CD8-positive, alpha-beta memory T cell (primary cell): ENCODE measurements at regions not wholly inside any gene's neighbourhood (a gene's known extent, or its start where the extent isn't known, plus 50 kb on each side); places are given as distances from the start of the nearest gene placed in this dataset.

Experiments
- CTCF ChIA-PET: fragments of 350-600 bp; sonication (Branson Sonifier 250); formaldehyde crosslinking; loops from one replicate; lab custom pipeline; 2021; ENCODE audit warnings: antibody characterized with exemption; lab: Charles Lee
- POLR2A ChIA-PET: fragments of 350-600 bp; sonication (Branson Sonifier 250); formaldehyde crosslinking; loops from one replicate; lab custom pipeline; 2021; ENCODE audit warnings: antibody characterized with exemption; lab: Charles Lee
- DNase-seq, 5 donors: peaks; one replicate each; pipeline versions ENCODE4 v3.0.0 to v3.0.0-alpha.2; 2020 to 2022; ENCODE audit warnings: mixed read lengths in 1 of 5
- H3K27ac ChIP-seq: one replicate; pipeline ENCODE4 v1.7.0; 2013; ENCODE audit warnings: low read depth, mild to moderate bottlenecking, low read length, moderate library complexity
- H3K27me3 ChIP-seq: 2 replicates; pipeline ENCODE4 v1.7.0; 2013; ENCODE audit warnings: low read length, mild to moderate bottlenecking; ENCODE audit not compliant: insufficient read depth, poor library complexity, severe bottlenecking
- H3K36me3 ChIP-seq: 2 replicates; pipeline ENCODE4 v1.7.0; 2013; ENCODE audit warnings: mild to moderate bottlenecking, low read length, moderate library complexity; ENCODE audit not compliant: insufficient read depth
- H3K4me1 ChIP-seq: 2 replicates; pipeline ENCODE4 v1.7.0; 2013; ENCODE audit warnings: mild to moderate bottlenecking, low read length, moderate library complexity; ENCODE audit not compliant: insufficient read depth
- H3K4me3 ChIP-seq: 2 replicates; pipeline ENCODE4 v1.7.0; 2013; ENCODE audit warnings: mild to moderate bottlenecking, low read length
- H3K9me3 ChIP-seq: 2 replicates; pipeline ENCODE4 v1.7.0; 2013; ENCODE audit warnings: mild to moderate bottlenecking, low read length
- H3K27ac Mint-ChIP-seq, 8 donors: one replicate each; pipeline ENCODE4 v1.8.0; 2020 to 2021; ENCODE audit warnings: mixed read lengths in 8 of 8, mild to moderate bottlenecking in 6 of 8, inconsistent platforms in 3 of 8, moderate library complexity in 3 of 8
- H3K27me3 Mint-ChIP-seq, 2 donors: one replicate each; pipeline ENCODE4 v1.8.0; 2020 to 2021; ENCODE audit warnings: mixed read lengths in 2 of 2, mild to moderate bottlenecking in 1 of 2, moderate library complexity in 1 of 2
- H3K36me3 Mint-ChIP-seq, 3 donors: one replicate each; pipeline ENCODE4 v1.8.0; 2020 to 2021; ENCODE audit warnings: mixed read lengths in 3 of 3, inconsistent platforms in 1 of 3, mild to moderate bottlenecking in 1 of 3
- H3K4me1 Mint-ChIP-seq, 3 donors: one replicate each; pipeline ENCODE4 v1.8.0; 2020 to 2021; ENCODE audit warnings: mixed read lengths in 3 of 3, inconsistent platforms in 1 of 3, mild to moderate bottlenecking in 1 of 3
- H3K4me3 Mint-ChIP-seq, 7 donors: one replicate each; pipeline ENCODE4 v1.8.0; 2020 to 2021; ENCODE audit warnings: mixed read lengths in 7 of 7, mild to moderate bottlenecking in 6 of 7, moderate library complexity in 4 of 7, inconsistent platforms in 2 of 7
- H3K9me3 Mint-ChIP-seq, 5 donors: one replicate each; pipeline ENCODE4 v1.8.0; 2020 to 2022; ENCODE audit warnings: mixed read lengths in 5 of 5, mild to moderate bottlenecking in 3 of 5, moderate library complexity in 2 of 5, inconsistent platforms in 1 of 5

GRCh38 chr3:168271932-168272331 is 176.2 kb upstream of the GOLIM4 start:
- Histone ChIP-seq H3K27ac (no peak overlapping the region), H3K27me3 (no peaks in the 10 kb centered on the region), H3K9me3 (no peaks in the 10 kb centered on the region), H3K4me1 (no peaks in the 10 kb centered on the region), H3K36me3 (no peaks in the 10 kb centered on the region), H3K4me3 (no peak overlapping the region)
- H3K27ac Mint-ChIP-seq: no peak overlapping the region
- no peaks in the 10 kb centered on the region for H3K36me3 Mint-ChIP-seq
- no peak for DNase-seq
- peaks cover 0 to 1% of the 10 kb centered on the region in 2 donors for H3K27me3 Mint-ChIP-seq
- H3K9me3 Mint-ChIP-seq: peaks cover 0 to 5% (median 0%) of the 10 kb centered on the region in 5 donors
- no peak overlapping the region for H3K4me3 Mint-ChIP-seq
- H3K4me1 Mint-ChIP-seq: no peaks in the 10 kb centered on the region
- CTCF ChIA-PET: no interaction called here
- POLR2A ChIA-PET: no interaction called here

- POLR2A ChIA-PET: no interaction called here
- CTCF ChIA-PET: no interaction called here
These were observed 173.3 kb upstream of the GOLIM4 start for GRCh38 chr3:168269001-168269400.

DNA sequence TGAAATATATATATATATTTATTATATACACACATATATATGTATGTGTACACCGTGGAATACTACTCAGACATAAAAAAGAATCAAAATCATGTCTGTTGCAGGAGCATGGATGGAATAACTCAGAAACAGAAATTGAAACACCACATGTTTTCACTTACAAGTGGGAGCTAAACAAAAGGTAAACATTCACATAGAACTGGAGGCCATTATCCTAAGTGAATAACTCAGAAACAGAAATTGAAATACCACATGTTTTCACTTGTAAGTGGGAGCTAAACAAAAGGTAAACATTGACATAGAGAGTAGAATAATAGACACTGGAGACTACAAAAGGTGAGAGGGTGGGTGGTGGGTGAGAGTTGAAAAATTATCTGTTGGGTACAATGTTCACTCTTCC is 171.5 kb upstream of the GOLIM4 start:
- ChIA-PET POLR2A (no interaction called here), CTCF (no interaction called here)
- no peak overlapping the region for H3K4me3 Mint-ChIP-seq
- Histone ChIP-seq H3K36me3 (no peaks in the 10 kb centered on the region), H3K9me3 (no peaks in the 10 kb centered on the region), H3K27ac (no peak overlapping the region), H3K4me1 (no peaks in the 10 kb centered on the region), H3K27me3 (no peaks in the 10 kb centered on the region), H3K4me3 (no peak overlapping the region)
- peaks cover 0 to 3% of the 10 kb centered on the region in 2 donors for H3K27me3 Mint-ChIP-seq
- DNase-seq: no peak
- H3K9me3 Mint-ChIP-seq: peaks cover 0 to 4% (median 3%) of the 10 kb centered on the region in 5 donors
- no peak overlapping the region for H3K27ac Mint-ChIP-seq
- H3K36me3 Mint-ChIP-seq: no peaks in the 10 kb centered on the region
- no peaks in the 10 kb centered on the region for H3K4me1 Mint-ChIP-seq

More at GRCh38 chr3:168269001-168269400, 173.3 kb upstream of the GOLIM4 start:
- peaks cover 0 to 4% (median 3%) of the 10 kb centered on the region in 5 donors for H3K9me3 Mint-ChIP-seq
- H3K27me3 ChIP-seq: no peaks in the 10 kb centered on the region
- no peak overlapping the region for H3K4me3 Mint-ChIP-seq
- no peak overlapping the region for H3K4me3 ChIP-seq
- no peaks in the 10 kb centered on the region for H3K36me3 Mint-ChIP-seq
- H3K27me3 Mint-ChIP-seq: peaks cover 0 to 3% of the 10 kb centered on the region in 2 donors
- no peak for DNase-seq
- H3K4me1 Mint-ChIP-seq: no peaks in the 10 kb centered on the region
- H3K27ac ChIP-seq: no peak overlapping the region
- H3K27ac Mint-ChIP-seq: no peak overlapping the region
- H3K9me3 ChIP-seq: no peaks in the 10 kb centered on the region
- no peaks in the 10 kb centered on the region for H3K4me1 ChIP-seq
- no peaks in the 10 kb centered on the region for H3K36me3 ChIP-seq

- Histone ChIP-seq H3K4me3 (no peak overlapping the region), H3K36me3 (no peaks in the 10 kb centered on the region), H3K27ac (no peak overlapping the region), H3K27me3 (no peaks in the 10 kb centered on the region), H3K4me1 (no peaks in the 10 kb centered on the region), H3K9me3 (no peaks in the 10 kb centered on the region)
- no peaks in the 10 kb centered on the region for H3K36me3 Mint-ChIP-seq
- H3K27me3 Mint-ChIP-seq: peaks cover 0 to 5% of the 10 kb centered on the region in 2 donors
- no peak for DNase-seq
- ChIA-PET CTCF (no interaction called here), POLR2A (no interaction called here)
- no peak overlapping the region for H3K27ac Mint-ChIP-seq
- H3K9me3 Mint-ChIP-seq: peaks cover 0 to 4% (median 3%) of the 10 kb centered on the region in 5 donors
- H3K4me1 Mint-ChIP-seq: no peaks in the 10 kb centered on the region
- no peak overlapping the region for H3K4me3 Mint-ChIP-seq
These were observed 170.6 kb upstream of the GOLIM4 start for GRCh38 chr3:168266335-168266734.

- no peaks in the 10 kb centered on the region for H3K4me1 Mint-ChIP-seq
- H3K27me3 Mint-ChIP-seq: peaks cover 0 to 5% of the 10 kb centered on the region in 2 donors
- Histone ChIP-seq H3K27ac (no peak overlapping the region), H3K36me3 (no peaks in the 10 kb centered on the region), H3K9me3 (no peaks in the 10 kb centered on the region), H3K4me1 (no peaks in the 10 kb centered on the region), H3K4me3 (no peak overlapping the region), H3K27me3 (no peaks in the 10 kb centered on the region)
- CTCF ChIA-PET: no interaction called here
- POLR2A ChIA-PET: no interaction called here
- no peak overlapping the region for H3K4me3 Mint-ChIP-seq
- no peak for DNase-seq
- peaks cover 0 to 6% (median 0%) of the 10 kb centered on the region in 5 donors for H3K9me3 Mint-ChIP-seq
- H3K27ac Mint-ChIP-seq: no peak overlapping the region
- H3K36me3 Mint-ChIP-seq: no peaks in the 10 kb centered on the region
These were observed 167.2 kb upstream of the GOLIM4 start for GRCh38 chr3:168262887-168263286.

GRCh38 chr3:168260859-168261258 is 165.1 kb upstream of the GOLIM4 start:
- Mint-ChIP-seq H3K27ac (no peak overlapping the region), H3K27me3 (peaks cover 0 to 2% of the 10 kb centered on the region in 2 donors), H3K4me1 (no peaks in the 10 kb centered on the region), H3K9me3 (peaks cover 0 to 8% (median 3%) of the 10 kb centered on the region in 5 donors), H3K36me3 (no peaks in the 10 kb centered on the region), H3K4me3 (no peak overlapping the region)
- Histone ChIP-seq H3K4me1 (no peaks in the 10 kb centered on the region), H3K4me3 (no peak overlapping the region), H3K36me3 (no peaks in the 10 kb centered on the region), H3K9me3 (no peaks in the 10 kb centered on the region), H3K27me3 (no peaks in the 10 kb centered on the region), H3K27ac (no peak overlapping the region)
- ChIA-PET CTCF (no interaction called here), POLR2A (no interaction called here)
- no peak for DNase-seq

DNA sequence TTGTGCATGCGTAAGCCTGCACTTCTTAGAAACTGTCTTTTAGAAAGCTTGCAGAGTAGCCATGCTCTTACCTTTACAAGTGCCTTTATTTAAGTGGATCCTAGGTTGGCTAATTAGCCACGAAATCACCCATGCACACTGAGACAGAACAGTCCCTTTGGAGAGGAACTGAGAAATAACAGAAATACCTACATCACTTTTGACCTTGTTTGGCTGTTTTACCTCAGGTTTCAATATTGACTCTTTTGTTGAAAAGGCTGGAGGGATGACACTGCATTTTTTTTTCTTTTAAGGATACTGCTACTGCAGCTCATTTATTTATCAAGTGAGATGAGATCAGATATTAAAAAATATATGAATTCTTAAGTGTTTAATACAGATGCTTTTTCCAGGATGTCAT is 155.6 kb upstream of the GOLIM4 start:
- H3K27ac Mint-ChIP-seq: no peak overlapping the region
- H3K27ac ChIP-seq: no peak overlapping the region

GRCh38 chr3:168250415-168250861 is 154.7 kb upstream of the GOLIM4 start:
- H3K9me3 ChIP-seq: no peaks in the 10 kb centered on the region
- no peaks in the 10 kb centered on the region for H3K27me3 ChIP-seq
- no peak for DNase-seq
- H3K4me3 Mint-ChIP-seq: peak overlapping the region in 4 of 7 donors; percentile 30 to 61 (median 41)
- H3K27ac Mint-ChIP-seq: peak overlapping the region in 1 of 8 donors; percentile 16
- H3K36me3 ChIP-seq: no peaks in the 10 kb centered on the region
- H3K4me3 ChIP-seq: no peak overlapping the region
- no peaks in the 10 kb centered on the region for H3K4me1 ChIP-seq
- H3K4me1 Mint-ChIP-seq: peaks cover 6 to 14% (median 8%) of the 10 kb centered on the region in 3 donors
- H3K36me3 Mint-ChIP-seq: no peaks in the 10 kb centered on the region
- ChIA-PET POLR2A (no interaction called here), CTCF (no interaction called here)
- H3K27me3 Mint-ChIP-seq: peaks cover 27 to 49% of the 10 kb centered on the region in 2 donors
- peaks cover 0 to 6% (median 0%) of the 10 kb centered on the region in 5 donors for H3K9me3 Mint-ChIP-seq
- no peak overlapping the region for H3K27ac ChIP-seq

More for the DNA sequence above, 155.6 kb upstream of the GOLIM4 start:
- H3K4me1 Mint-ChIP-seq: peaks cover 6 to 14% (median 8%) of the 10 kb centered on the region in 3 donors
- H3K9me3 ChIP-seq: no peaks in the 10 kb centered on the region
- DNase-seq: no peak
- no peaks in the 10 kb centered on the region for H3K27me3 ChIP-seq
- ChIA-PET POLR2A (no interaction called here), CTCF (no interaction called here)
- no peaks in the 10 kb centered on the region for H3K36me3 ChIP-seq
- no peaks in the 10 kb centered on the region for H3K4me1 ChIP-seq
- H3K9me3 Mint-ChIP-seq: peaks cover 0 to 6% (median 2%) of the 10 kb centered on the region in 5 donors
- H3K27me3 Mint-ChIP-seq: peaks cover 24 to 49% of the 10 kb centered on the region in 2 donors
- no peaks in the 10 kb centered on the region for H3K36me3 Mint-ChIP-seq
- H3K4me3 ChIP-seq: no peak overlapping the region
- H3K4me3 Mint-ChIP-seq: no peak overlapping the region
